GM12892 (cell line): ENCODE measurements at regions not wholly inside any gene's neighbourhood (a gene's known extent, or its start where the extent isn't known, plus 50 kb on each side); places are given as distances from the start of the nearest gene placed in this dataset.

ENCODE experiments used
- POLR2A ChIP-seq: IDR thresholded peaks from 2 replicates; pipeline ENCODE4 v1.6.1; 2011; ENCODE audit warnings: low read depth, low read length, control low read depth
- POLR2AphosphoS5 ChIP-seq: IDR thresholded peaks from 2 replicates; pipeline ENCODE4 v1.6.1; 2011; ENCODE audit warnings: low read depth, low read length, control low read depth
- TAF1 ChIP-seq: IDR thresholded peaks from 2 replicates; pipeline ENCODE4 v1.6.1; 2011; ENCODE audit warnings: low read depth, mild to moderate bottlenecking, control low read depth, low read length, borderline replicate concordance

DNA sequence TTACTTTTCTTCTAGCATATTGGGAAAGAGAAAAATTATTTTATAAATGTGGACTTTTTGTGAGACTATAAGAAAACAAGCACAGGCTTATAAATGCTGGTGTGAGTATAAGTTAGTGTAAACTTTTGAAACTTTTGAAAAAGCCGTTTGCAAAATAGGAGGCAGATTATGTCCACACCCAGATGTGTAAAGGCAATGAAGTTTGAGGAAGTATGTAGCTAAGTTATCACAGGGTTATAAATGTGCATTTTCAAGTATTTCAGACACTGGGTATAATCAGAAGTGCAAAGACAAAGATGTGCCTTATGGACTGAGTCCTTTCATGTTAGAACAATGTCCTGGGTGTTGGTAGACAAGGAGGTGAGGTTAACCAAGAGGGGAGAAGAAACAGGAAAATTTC lies 85.5 kb downstream of the ANXA1 start:
- TF ChIP-seq POLR2A (no peak), TAF1 (no peak), POLR2AphosphoS5 (no peak)
